Left lobe of liver (tissue), 2 donors: ENCODE measurements at regions not wholly inside any gene's neighbourhood (a gene's known extent, or its start where the extent isn't known, plus 50 kb on each side); places are given as distances from the start of the nearest gene placed in this dataset.
"Not testable (repeated sequence)": the region's sequence is repeated elsewhere in the genome, so short reads cannot be mapped to it uniquely, and the experiment has no call there.

ENCODE experiments used
- ATAC-seq: fragments of 200-7000 bp; cut with Tn5 transposase; one replicate; pipeline ENCODE4 v1.9.1; 2020; ENCODE audit warnings: mild to moderate bottlenecking, moderate library complexity
- DNase-seq: peaks from one replicate; pipeline ENCODE4 v3.0.0-alpha.2; 2020; ENCODE audit warnings: low spot score
- donor health status: DM: no; HTN: no; CAD: no; lungs with moderate emphysema.
- donor health status: DM: no; HTN: yes; CAD: no.

GRCh38 chr4:123666486-123666885, 269.9 kb downstream of the SPRY1 start:
- DNase-seq = no peak
- no peak for ATAC-seq

- DNase-seq (no peak), ATAC-seq (no peak)
These were observed 270.9 kb downstream of the SPRY1 start for GRCh38 chr4:123667496-123667895.

- ATAC-seq = no peak
- no peak for DNase-seq
These were observed 271.4 kb downstream of the SPRY1 start for GRCh38 chr4:123667991-123668390.

- DNase-seq (no peak), ATAC-seq (no peak)
These were observed 275.2 kb downstream of the SPRY1 start for GRCh38 chr4:123671636-123672404.

GRCh38 chr4:123672987-123673386, 276.4 kb downstream of the SPRY1 start:
- DNase-seq (no peak), ATAC-seq (no peak)

- ATAC-seq (no peak), DNase-seq (no peak)
These were observed 277.4 kb downstream of the SPRY1 start for GRCh38 chr4:123673971-123674370.

- ATAC-seq = no peak
- no peak for DNase-seq
These were observed 278.3 kb downstream of the SPRY1 start for GRCh38 chr4:123674762-123675465.

- ATAC-seq (no peak), DNase-seq (no peak)
These were observed 279.0 kb downstream of the SPRY1 start for GRCh38 chr4:123675567-123675966.

- ATAC-seq (no peak), DNase-seq (no peak)
These were observed 279.7 kb downstream of the SPRY1 start for GRCh38 chr4:123676071-123676889.

GRCh38 chr4:123676890-123677229, 280.3 kb downstream of the SPRY1 start:
- DNase-seq = no peak
- no peak for ATAC-seq

GRCh38 chr4:123682931-123683330, 286.3 kb downstream of the SPRY1 start:
- no peak for ATAC-seq
- no peak for DNase-seq

- not testable (repeated sequence) for ATAC-seq, DNase-seq
These were observed 288.3 kb downstream of the SPRY1 start for GRCh38 chr4:123684937-123685336.

GRCh38 chr4:123695531-123695930, 298.9 kb downstream of the SPRY1 start:
- not testable (repeated sequence) for DNase-seq, ATAC-seq

GRCh38 chr4:123696687-123697086, 300.1 kb downstream of the SPRY1 start:
- DNase-seq (no peak), ATAC-seq (no peak)

- no peak for DNase-seq
- no peak for ATAC-seq
These were observed 302.0 kb downstream of the SPRY1 start for GRCh38 chr4:123698556-123698955.

- no peak for ATAC-seq
- no peak for DNase-seq
These were observed 303.5 kb downstream of the SPRY1 start for GRCh38 chr4:123699880-123700771.

- ATAC-seq (no peak), DNase-seq (no peak)
These were observed 304.6 kb downstream of the SPRY1 start for GRCh38 chr4:123701131-123701575.

GRCh38 chr4:123705419-123705818, 308.8 kb downstream of the SPRY1 start:
- ATAC-seq = no peak
- no peak for DNase-seq

GRCh38 chr4:123706973-123707372, 310.4 kb downstream of the SPRY1 start:
- ATAC-seq (no peak), DNase-seq (no peak)

GRCh38 chr4:123708902-123709301, 312.3 kb downstream of the SPRY1 start:
- DNase-seq (no peak), ATAC-seq (no peak)

- DNase-seq (no peak), ATAC-seq (no peak)
These were observed 312.7 kb downstream of the SPRY1 start for GRCh38 chr4:123709336-123709735.
